Endothelial cell of umbilical vein (primary cell): ENCODE measurements at regions not wholly inside any gene's neighbourhood (a gene's known extent, or its start where the extent isn't known, plus 50 kb on each side); places are given as distances from the start of the nearest gene placed in this dataset.

Source experiments
- BruUV-seq: library from RNA; stranded (reverse); fragments of 400-500 nt; replicated peaks from 2 replicates; lab custom pipeline; 2021; lab: Mats Ljungman, UMichigan
- CTCF ChIA-PET: fragments of 300-600, 350-600 bp; sonication (Branson Sonifier 250); formaldehyde crosslinking; loops from one replicate; lab custom pipeline; 2021; ENCODE audit warnings: antibody characterized with exemption, inconsistent platforms; lab: Charles Lee
- POLR2A ChIA-PET: fragments of 300-600, 350-600 bp; sonication (Branson Sonifier 250); formaldehyde crosslinking; loops from one replicate; lab custom pipeline; 2021; ENCODE audit warnings: antibody characterized with exemption, inconsistent platforms; lab: Charles Lee
- DNase-seq: peaks from one replicate; pipeline ENCODE4 v3.0.0-alpha.2; 2011; ENCODE audit warnings: low read depth, low spot score
- FAIRE-seq: peaks from 2 replicates; lab custom pipeline; 2011; peaks lifted over from hg19 to GRCh38; lab: Jason Lieb, UNC
- H2AFZ ChIP-seq: 2 replicates; pipeline ENCODE4 v1.6.0; 2012; ENCODE audit warnings: low read depth, low read length, control low read depth, inconsistent platforms
- H3K27ac ChIP-seq: 2 replicates; pipeline ENCODE4 v1.5.1; 2011; ENCODE audit warnings: low read depth, mild to moderate bottlenecking, control low read depth, low read length, moderate library complexity; ENCODE audit not compliant: insufficient read depth
- H3K27me3 ChIP-seq, 2 experiments: 2 replicates each; pipeline versions ENCODE4 v1.6.0 to v1.6.1; 2011; ENCODE audit warnings: low read length in 2 of 2, mixed read lengths in 1 of 2; ENCODE audit not compliant: control insufficient read depth in 2 of 2, insufficient read depth in 2 of 2
- H3K36me3 ChIP-seq, 2 experiments: 2 replicates in 1 of 2; 3 replicates in 1 of 2; pipeline ENCODE4 v1.5.1; 2011; ENCODE audit warnings: low read length in 2 of 2, mild to moderate bottlenecking in 1 of 2, moderate library complexity in 1 of 2; ENCODE audit not compliant: control insufficient read depth in 2 of 2, insufficient read depth in 2 of 2; ENCODE audit errors: extremely low read depth in 1 of 2
- H3K4me1 ChIP-seq: 3 replicates; pipeline ENCODE4 v1.5.1; 2011; ENCODE audit warnings: mild to moderate bottlenecking, low read length; ENCODE audit not compliant: control insufficient read depth, insufficient read depth; ENCODE audit errors: extremely low read depth
- H3K4me2 ChIP-seq: 2 replicates; pipeline ENCODE4 v1.6.1; 2011; ENCODE audit warnings: low read length, control low read depth, mixed read lengths; ENCODE audit not compliant: insufficient read depth
- H3K4me3 ChIP-seq, 3 experiments: fragments of 200-600 bp in 1 of 3; sonication (generic), shearing (Covaris generic) in 1 of 3; replicated peaks in 1 of 3; 2 replicates each; pipeline ENCODE4 v1.5.1; 2011 to 2016; ENCODE audit warnings: control low read depth in 3 of 3, low read length in 3 of 3, mild to moderate bottlenecking in 2 of 3, inconsistent platforms in 1 of 3, low read depth in 1 of 3, moderate library complexity in 1 of 3; ENCODE audit not compliant: insufficient read depth in 1 of 3
- H3K79me2 ChIP-seq: 2 replicates; pipeline ENCODE4 v1.6.0; 2012; ENCODE audit warnings: low read length, inconsistent platforms; ENCODE audit not compliant: control insufficient read depth, insufficient read depth
- H3K9ac ChIP-seq: replicated peaks from 2 replicates; pipeline ENCODE3; 2011; ENCODE audit warnings: low read length, control low read depth; ENCODE audit not compliant: insufficient read depth; ENCODE audit errors: extremely low read depth
- H3K9me1 ChIP-seq: replicated peaks from 3 replicates; pipeline ENCODE4 v1.6.0; 2011; ENCODE audit warnings: mild to moderate bottlenecking, low read length; ENCODE audit not compliant: control insufficient read depth, insufficient read depth; ENCODE audit errors: extremely low read depth
- H3K9me3 ChIP-seq: replicated peaks from 2 replicates; pipeline ENCODE4 v1.5.1; 2012; ENCODE audit warnings: low read length, inconsistent platforms; ENCODE audit not compliant: control insufficient read depth, insufficient read depth
- H4K20me1 ChIP-seq: replicated peaks from 2 replicates; pipeline ENCODE3; 2011; ENCODE audit warnings: mild to moderate bottlenecking, low read length; ENCODE audit not compliant: control insufficient read depth, insufficient read depth; ENCODE audit errors: extremely low read depth
- CTCF ChIP-seq, 2 donors: IDR thresholded peaks; 1 replicate in 1 of 2; 2 replicates in 1 of 2; pipeline ENCODE4 v1.5.1; 2011; ENCODE audit warnings: low read length in 2 of 2, mild to moderate bottlenecking in 2 of 2, moderate library complexity in 2 of 2, control low read depth in 1 of 2, inconsistent platforms in 1 of 2, low read depth in 1 of 2; ENCODE audit not compliant: insufficient read depth in 1 of 2; ENCODE audit errors: extremely low read depth in 1 of 2
- EZH2 ChIP-seq: IDR thresholded peaks from 2 replicates; pipeline ENCODE4 v1.6.1; 2012; ENCODE audit warnings: borderline replicate concordance, low read depth, mild to moderate bottlenecking, moderate library complexity, low read length, inconsistent platforms; ENCODE audit not compliant: severe bottlenecking
- FOS ChIP-seq: IDR thresholded peaks from 2 replicates; pipeline ENCODE4 v1.6.1; 2011; ENCODE audit warnings: mild to moderate bottlenecking, low read length, moderate library complexity, borderline replicate concordance; ENCODE audit not compliant: insufficient read depth
- GATA2 ChIP-seq: IDR thresholded peaks from 2 replicates; pipeline ENCODE4 v1.7.0; 2011; ENCODE audit warnings: low read depth, mild to moderate bottlenecking, moderate library complexity, mixed read lengths, low read length; ENCODE audit not compliant: insufficient read length, insufficient read depth
- JUN ChIP-seq: IDR thresholded peaks from 2 replicates; pipeline ENCODE4 v1.6.1; 2011; ENCODE audit warnings: borderline replicate concordance, low read depth; ENCODE audit not compliant: insufficient read length, insufficient read depth
- MAX ChIP-seq: IDR thresholded peaks from 2 replicates; pipeline ENCODE4 v1.6.1; 2011; ENCODE audit not compliant: insufficient read depth, insufficient read length
- MYC ChIP-seq: IDR thresholded peaks from one replicate; pipeline ENCODE4 v1.6.1; 2011; ENCODE audit warnings: mild to moderate bottlenecking, low read depth, low read length
- POLR2A ChIP-seq: IDR thresholded peaks from 2 replicates; pipeline ENCODE4 v1.6.1; 2012; ENCODE audit warnings: low read depth, mild to moderate bottlenecking, control low read depth, low read length
- POLR2AphosphoS5 ChIP-seq: IDR thresholded peaks from 2 replicates; pipeline ENCODE4 v1.6.1; 2012; ENCODE audit warnings: low read depth, mild to moderate bottlenecking, control low read depth, low read length, moderate library complexity; ENCODE audit not compliant: insufficient read depth
- dilution Hi-C: fragments of 300-500 bp; cut with MboI; formaldehyde crosslinking; loops from one replicate; pipeline ENCODE4 v1.15.0; 2019; ENCODE audit warnings: low sequenced_read_pairs; ENCODE audit not compliant: extremely low pct_ligation_motif_present
- intact Hi-C: fragments of 100-400 bp; cut with micrococcal nuclease; formaldehyde crosslinking; loops from one replicate; pipeline ENCODE4 v1.10.0; 2022

GRCh38 chr1:23615423-23615822 is 56.1 kb upstream of the ID3 start:
- intact Hi-C loops (no loop called here), dilution Hi-C loops (no loop called here)
- H3K27me3 ChIP-seq: peaks cover 24 to 31% of the 10 kb centered on the region in 2 experiments
- H3K79me2 ChIP-seq: no peaks in the 10 kb centered on the region
- DNase-seq: no peak
- no peaks in the 10 kb centered on the region for H3K9me1 ChIP-seq
- H3K4me3 ChIP-seq: no peak overlapping the region
- H3K9ac ChIP-seq: no peak overlapping the region
- ChIA-PET POLR2A (no interaction called here), CTCF (no interaction called here)
- no peaks in the 10 kb centered on the region for H3K9me3 ChIP-seq
- FAIRE-seq: no peak
- no peak overlapping the region for H3K4me2 ChIP-seq
- H3K36me3 ChIP-seq: no peaks in the 10 kb centered on the region
- TF ChIP-seq EZH2 (no peak), MAX (no peak), CTCF (IDR thresholded peaks at IDR 0.05; ENCODE audit: extremely low read depth in 1 of 2, insufficient read depth in 1 of 2, low read depth in 1 of 2, low read length in 2 of 2) (no peak), GATA2 (no peak), MYC (no peak), POLR2A (no peak), JUN (no peak), FOS (no peak), POLR2AphosphoS5 (no peak)
- no peaks in the 10 kb centered on the region for H4K20me1 ChIP-seq
- BruUV-seq: no TSS peak
- no peak overlapping the region for H2AFZ ChIP-seq
- H3K4me1 ChIP-seq: peaks cover 4% of the 10 kb centered on the region
- no peak overlapping the region for H3K27ac ChIP-seq
